GM21619 (cell line): ENCODE measurements at regions not wholly inside any gene's neighbourhood (a gene's known extent, or its start where the extent isn't known, plus 50 kb on each side); places are given as distances from the start of the nearest gene placed in this dataset.

Experiments used
- ATAC-seq: cut with Tn5 transposase; IDR thresholded peaks from one replicate; pipeline ENCODE4 v1.9.1; 2021; ENCODE audit not compliant: unreplicated experiment

DNA sequence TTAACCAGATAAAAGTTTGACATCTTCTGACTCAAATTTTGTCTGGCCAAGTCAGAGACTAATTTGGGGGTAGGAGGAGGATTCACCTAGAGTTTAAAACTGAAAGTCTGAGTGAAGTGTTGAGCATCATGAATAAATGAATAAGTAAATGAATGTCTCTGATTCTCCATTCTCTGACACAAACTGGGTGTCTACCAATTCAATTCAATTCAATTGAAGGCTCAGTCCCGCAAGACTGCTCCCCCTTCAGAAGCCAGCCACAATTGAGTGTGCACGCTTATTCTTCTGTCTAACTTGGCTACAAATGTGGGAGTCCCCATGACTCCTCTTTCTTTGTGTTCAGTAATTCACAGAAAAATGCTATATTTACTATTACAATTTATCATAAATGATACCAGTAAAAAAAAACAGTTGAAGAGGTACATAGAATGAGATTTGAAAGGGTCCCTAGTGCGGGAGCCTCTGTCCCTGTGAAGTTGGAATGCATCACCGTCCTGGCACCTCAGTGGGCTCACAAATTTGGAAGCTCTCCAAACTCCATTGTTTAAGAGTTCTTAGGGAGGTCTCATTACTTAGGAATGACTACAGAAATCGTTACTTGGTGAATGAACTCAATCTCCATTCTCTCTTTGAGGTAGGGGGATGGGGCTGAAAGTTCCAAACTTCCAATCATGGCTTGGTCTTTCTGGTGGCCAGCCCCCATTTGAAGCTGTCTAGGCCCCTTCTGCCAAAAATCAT is 243.7 kb upstream of the PHYHIPL start:
- ATAC-seq: no peak

- ATAC-seq: no peak
These were observed 240.1 kb upstream of the PHYHIPL start for GRCh38 chr10:58936364-58936763.

- no peak for ATAC-seq
These were observed 239.0 kb upstream of the PHYHIPL start for GRCh38 chr10:58937423-58937822.

GRCh38 chr10:58942724-58943123 is 233.7 kb upstream of the PHYHIPL start:
- ATAC-seq: no peak

- no peak for ATAC-seq
These were observed 233.1 kb upstream of the PHYHIPL start for GRCh38 chr10:58943256-58943890.

- ATAC-seq: no peak
These were observed 232.5 kb upstream of the PHYHIPL start for GRCh38 chr10:58943960-58944359.

GRCh38 chr10:58948303-58948702 is 228.1 kb upstream of the PHYHIPL start:
- ATAC-seq: no peak

GRCh38 chr10:58950618-58951017 is 225.8 kb upstream of the PHYHIPL start:
- ATAC-seq: no peak

GRCh38 chr10:58951087-58951486 is 225.4 kb upstream of the PHYHIPL start:
- no peak for ATAC-seq

GRCh38 chr10:58951746-58952145 is 224.7 kb upstream of the PHYHIPL start:
- ATAC-seq: no peak

DNA sequence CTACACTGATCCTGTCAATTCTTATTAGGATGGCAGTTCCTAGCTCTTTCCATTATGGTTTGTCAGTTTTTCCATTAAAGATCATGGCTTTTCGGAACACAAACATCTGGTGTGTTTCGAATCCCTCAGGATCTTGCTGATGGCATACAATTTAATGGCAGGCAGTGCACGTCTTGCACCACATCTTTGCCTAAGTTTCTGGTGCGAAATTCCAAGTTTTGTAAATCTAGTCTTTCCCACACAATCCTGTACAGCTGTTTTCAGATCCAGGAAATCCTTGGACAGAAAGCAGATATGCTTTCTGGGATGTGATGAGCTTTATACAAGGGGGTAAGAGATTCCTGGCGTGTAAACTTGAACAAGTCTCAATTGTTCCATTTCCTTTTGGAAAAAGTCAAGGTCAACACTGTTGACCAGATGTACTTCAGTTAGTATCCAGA is 224.3 kb upstream of the PHYHIPL start:
- no peak for ATAC-seq

GRCh38 chr10:58952747-58953466 is 223.5 kb upstream of the PHYHIPL start:
- ATAC-seq: peak; percentile 74

DNA sequence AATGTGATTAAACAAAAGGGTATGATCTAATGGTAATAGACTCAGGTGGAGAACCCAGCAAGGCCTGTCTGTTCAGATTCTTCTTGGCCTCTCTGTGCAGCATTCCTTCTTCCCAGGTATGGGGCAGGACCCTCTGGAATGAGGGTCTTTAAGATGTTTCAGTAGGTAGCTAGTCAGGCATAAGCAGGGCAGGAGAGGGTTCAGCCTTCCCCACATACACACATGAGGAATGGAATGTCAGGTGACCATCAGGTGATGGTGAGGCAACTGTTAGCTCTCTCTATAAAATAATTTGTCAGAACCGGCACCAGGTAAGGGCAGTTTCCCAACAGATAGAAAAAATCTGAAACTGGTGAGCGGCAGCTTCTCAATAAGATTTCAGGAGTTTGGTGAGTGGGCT is 222.3 kb upstream of the PHYHIPL start:
- no peak for ATAC-seq

- no peak for ATAC-seq
These were observed 220.8 kb upstream of the PHYHIPL start for GRCh38 chr10:58955615-58956014.

DNA sequence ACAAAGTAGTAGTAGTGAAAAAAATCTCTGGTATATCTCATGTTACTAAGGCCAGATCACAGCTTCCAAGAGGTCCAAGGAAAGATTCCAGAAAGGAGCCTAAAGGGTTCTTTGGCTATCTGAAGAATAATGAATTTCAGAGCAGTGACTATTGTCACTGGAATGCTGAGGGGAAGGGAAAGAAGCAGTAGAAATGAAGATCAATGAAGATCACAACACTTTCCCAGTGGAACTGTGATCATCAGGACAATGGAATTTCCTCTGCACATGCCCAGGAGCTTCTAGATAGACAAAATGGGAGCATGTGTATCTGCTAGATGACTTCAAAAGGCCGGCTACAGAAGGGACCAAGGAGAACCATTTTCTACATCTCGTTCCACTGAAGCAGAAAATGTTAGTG is 219.5 kb upstream of the PHYHIPL start:
- ATAC-seq: no peak

GRCh38 chr10:58957517-58957916 is 218.9 kb upstream of the PHYHIPL start:
- ATAC-seq: no peak

DNA sequence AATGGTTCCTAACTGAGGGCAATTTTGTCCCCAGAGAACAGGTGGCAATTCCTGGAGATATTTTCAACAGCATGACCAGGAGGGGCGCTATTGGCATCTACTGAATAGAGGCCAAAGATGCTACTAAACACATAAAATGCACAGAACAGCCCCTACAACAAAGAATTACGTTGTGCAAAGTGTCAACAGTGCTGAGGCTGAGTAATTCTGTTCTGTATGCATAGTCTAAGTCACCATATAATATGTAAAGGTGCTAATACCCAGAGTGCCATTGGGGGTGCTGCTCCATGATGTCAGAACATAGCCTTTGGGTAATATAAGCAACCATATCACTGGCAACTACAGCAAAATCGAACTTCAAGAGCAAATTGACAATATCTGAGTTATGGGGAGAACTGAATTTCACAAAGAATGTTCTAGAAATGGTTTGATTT is 213.3 kb upstream of the PHYHIPL start:
- no peak for ATAC-seq

DNA sequence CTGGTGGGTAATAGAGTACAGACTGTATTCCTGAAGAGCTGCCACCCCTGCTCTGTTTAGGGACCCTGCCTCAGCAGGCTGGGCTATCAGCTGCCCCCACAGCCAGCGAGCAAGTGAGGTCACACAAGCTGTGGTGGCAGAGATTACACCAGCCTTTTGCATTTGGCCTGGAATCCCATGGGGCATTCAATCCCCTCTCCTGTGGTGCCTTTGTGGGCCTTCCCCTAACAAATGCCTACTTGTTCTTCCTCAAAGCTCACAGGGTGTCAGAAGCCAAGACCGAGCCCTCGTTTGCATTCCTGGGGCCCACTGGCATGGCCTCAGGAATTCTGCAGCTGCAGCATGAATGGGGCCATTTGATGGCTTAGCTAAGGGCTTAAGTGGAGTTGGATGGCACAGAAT is 212.7 kb upstream of the PHYHIPL start:
- no peak for ATAC-seq

GRCh38 chr10:58965855-58966254 is 210.6 kb upstream of the PHYHIPL start:
- no peak for ATAC-seq

GRCh38 chr10:58967551-58968388 is 208.7 kb upstream of the PHYHIPL start:
- ATAC-seq: peak; percentile 61

DNA sequence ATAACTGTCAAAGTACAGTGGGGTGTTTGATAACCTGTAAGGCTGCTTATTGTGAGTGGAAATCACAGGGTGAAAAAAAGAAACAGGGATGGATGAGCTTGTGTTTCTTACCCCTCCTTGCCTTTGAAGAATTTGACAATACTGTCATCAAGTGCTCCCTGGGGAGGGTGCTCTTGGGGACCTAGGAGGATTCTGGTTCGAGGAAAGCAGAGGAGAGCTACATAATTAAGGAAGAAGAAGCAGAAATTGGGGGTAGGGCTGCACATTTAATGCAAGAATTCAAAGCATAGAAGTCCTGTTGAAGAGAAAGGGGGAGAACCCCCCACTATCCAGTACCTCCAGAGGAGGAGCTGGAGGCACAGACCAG is 208.1 kb upstream of the PHYHIPL start:
- no peak for ATAC-seq
